ENCODE measurements at regions not wholly inside any gene's neighbourhood (a gene's known extent, or its start where the extent isn't known, plus 50 kb on each side); places are given as distances from the start of the nearest gene placed in this dataset.

- no peak for DNase-seq (ENCODE audit: low read depth, low spot score)
- in situ Hi-C loops (cut with HindIII; ENCODE audit: low pct_unique_long_range_greater_than_20kb, low sequenced_read_pairs): no loop called here
Observed at GRCh38 chr1:239067480-239067879, 318.9 kb upstream of the CHRM3 start.

DNA sequence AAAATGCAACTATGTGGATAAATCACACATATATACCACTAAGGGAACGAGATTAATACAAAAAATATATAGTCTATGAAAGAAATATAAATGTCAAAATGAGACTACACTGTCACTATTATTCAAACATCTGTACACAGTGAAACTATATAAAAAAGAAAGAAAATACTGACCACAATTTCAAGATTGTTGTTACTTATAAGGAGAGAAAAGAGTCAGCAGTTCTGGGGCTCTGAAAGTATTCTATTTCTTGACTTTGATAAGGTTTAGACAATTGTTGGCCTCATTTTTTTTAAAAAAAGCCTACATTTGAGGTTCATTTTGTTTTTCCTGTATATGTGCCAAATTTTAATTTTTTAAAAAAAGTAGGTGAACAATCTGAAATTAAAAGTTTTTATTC, 319.3 kb upstream of the CHRM3 start:
- in situ Hi-C loops (cut with HindIII; ENCODE audit: low pct_unique_long_range_greater_than_20kb, low sequenced_read_pairs): no loop called here
- DNase-seq (ENCODE audit: low read depth, low spot score): no peak

GRCh38 chr1:239061770-239062169, 324.6 kb upstream of the CHRM3 start:
- in situ Hi-C loops (cut with HindIII; ENCODE audit: low pct_unique_long_range_greater_than_20kb, low sequenced_read_pairs): no loop called here
- DNase-seq (ENCODE audit: low read depth, low spot score): no peak

DNA sequence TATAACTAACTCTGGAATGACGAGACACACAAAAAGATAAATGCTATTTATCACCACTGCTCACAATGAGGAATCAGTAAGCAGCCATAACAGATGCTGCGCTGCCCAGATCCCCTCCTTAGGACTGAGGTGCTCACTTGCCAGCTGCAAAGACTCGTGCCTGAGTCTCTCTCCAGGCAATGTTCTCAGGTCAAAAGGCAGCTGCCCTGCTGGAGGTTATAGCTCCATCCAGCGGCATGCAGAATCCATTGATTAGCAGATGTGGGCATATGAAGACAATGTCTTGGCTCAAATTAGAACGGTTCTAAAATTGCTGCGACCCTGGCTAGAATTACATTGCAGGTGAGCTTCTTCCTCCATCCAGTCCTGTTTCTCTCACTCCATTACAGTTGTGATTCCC, 328.2 kb upstream of the CHRM3 start:
- in situ Hi-C loops (cut with HindIII; ENCODE audit: low pct_unique_long_range_greater_than_20kb, low sequenced_read_pairs): no loop called here
- no peak for DNase-seq (ENCODE audit: low read depth, low spot score)

- DNase-seq (ENCODE audit: low read depth, low spot score): no peak
- in situ Hi-C loops (cut with HindIII; ENCODE audit: low pct_unique_long_range_greater_than_20kb, low sequenced_read_pairs): no loop called here
Observed at GRCh38 chr1:239056940-239057339, 329.4 kb upstream of the CHRM3 start.

DNA sequence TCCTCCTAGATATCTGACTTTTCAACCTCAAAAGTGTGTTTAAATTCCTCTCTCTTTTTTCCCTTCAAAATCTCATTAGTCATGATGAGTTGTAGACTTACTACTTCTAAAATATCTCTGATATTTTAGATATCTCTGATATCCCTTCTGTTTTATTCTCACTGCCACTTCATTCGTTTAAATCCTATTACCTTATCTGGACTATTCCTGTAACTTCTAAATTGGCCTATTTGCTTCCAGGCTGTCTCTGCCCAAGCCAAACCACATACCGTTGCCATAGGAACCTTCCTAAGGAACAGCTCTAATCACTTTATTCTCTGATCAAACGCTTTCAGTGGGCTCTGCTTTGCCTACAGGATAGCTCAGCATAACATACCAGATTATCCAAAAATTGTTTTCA, 333.1 kb upstream of the CHRM3 start:
- in situ Hi-C loops (cut with HindIII; ENCODE audit: low pct_unique_long_range_greater_than_20kb, low sequenced_read_pairs): no loop called here

GRCh38 chr1:239049571-239049970, 336.8 kb upstream of the CHRM3 start:
- no peak for DNase-seq (ENCODE audit: low read depth, low spot score)
- in situ Hi-C loops (cut with HindIII; ENCODE audit: low pct_unique_long_range_greater_than_20kb, low sequenced_read_pairs): no loop called here

More for the DNA sequence above, 333.1 kb upstream of the CHRM3 start:
- DNase-seq (ENCODE audit: low read depth, low spot score): no peak

DNA sequence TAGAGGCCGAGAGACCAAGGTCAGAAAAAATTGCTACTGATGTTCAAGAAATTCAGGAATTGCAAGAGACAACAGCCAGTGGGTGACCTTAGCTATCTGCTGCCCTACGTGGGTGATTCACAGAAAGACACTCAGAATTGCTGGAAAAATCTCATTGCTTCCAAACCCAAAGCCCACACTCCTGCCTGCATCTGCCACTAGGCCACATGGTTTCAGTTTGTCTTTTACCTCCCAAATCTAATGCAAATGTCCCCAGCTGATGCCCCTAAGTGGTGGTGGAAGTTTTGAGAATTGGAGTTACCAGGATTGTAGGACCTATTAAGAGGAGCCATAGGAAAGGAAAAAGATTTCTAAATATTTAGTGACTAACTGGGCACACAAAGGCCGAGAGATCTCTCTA, 341.5 kb upstream of the CHRM3 start:
- no peak for DNase-seq (ENCODE audit: low read depth, low spot score)
- in situ Hi-C loops (cut with HindIII; ENCODE audit: low pct_unique_long_range_greater_than_20kb, low sequenced_read_pairs): no loop called here

- no peak for DNase-seq (ENCODE audit: low read depth, low spot score)
- in situ Hi-C loops (cut with HindIII; ENCODE audit: low pct_unique_long_range_greater_than_20kb, low sequenced_read_pairs): no loop called here
Observed at GRCh38 chr1:239040523-239040922, 345.8 kb upstream of the CHRM3 start.

GRCh38 chr1:239031310-239031709, 355.1 kb upstream of the CHRM3 start:
- no peak for DNase-seq (ENCODE audit: low read depth, low spot score)
- in situ Hi-C loops (cut with HindIII; ENCODE audit: low pct_unique_long_range_greater_than_20kb, low sequenced_read_pairs): no loop called here

DNA sequence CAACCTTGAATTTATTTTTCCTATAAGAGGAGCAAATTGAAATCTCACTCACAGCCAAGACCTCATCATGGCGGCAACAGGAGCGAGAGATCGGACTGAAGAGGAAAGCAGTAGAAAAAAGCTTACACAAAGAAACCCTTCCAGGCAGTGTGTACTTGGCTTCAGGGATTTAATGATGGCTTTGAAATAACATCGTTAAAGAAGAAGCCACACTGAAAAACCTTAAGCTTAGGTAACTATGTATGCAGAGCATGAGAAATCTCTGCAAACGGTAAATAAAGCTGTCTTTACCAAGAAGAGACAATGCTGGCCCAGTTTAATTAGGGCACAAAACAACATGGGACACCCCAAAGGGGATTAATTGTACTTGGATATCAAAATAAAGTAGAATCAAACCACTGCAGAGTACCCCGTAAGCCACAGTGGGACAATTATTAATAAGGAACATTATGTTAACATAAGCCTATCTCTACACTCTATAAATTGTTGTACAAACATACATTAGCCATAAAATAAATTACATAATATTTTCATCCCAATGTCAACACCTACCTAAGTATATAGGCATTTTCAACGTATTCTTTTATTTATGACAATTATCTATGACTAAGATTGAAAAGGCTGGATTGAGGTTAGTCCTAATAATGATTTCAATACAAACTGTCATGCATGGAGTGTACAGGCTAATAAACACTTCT, 360.2 kb upstream of the CHRM3 start:
- in situ Hi-C loops (cut with HindIII; ENCODE audit: low pct_unique_long_range_greater_than_20kb, low sequenced_read_pairs): no loop called here
- DNase-seq (ENCODE audit: low read depth, low spot score): no peak

DNA sequence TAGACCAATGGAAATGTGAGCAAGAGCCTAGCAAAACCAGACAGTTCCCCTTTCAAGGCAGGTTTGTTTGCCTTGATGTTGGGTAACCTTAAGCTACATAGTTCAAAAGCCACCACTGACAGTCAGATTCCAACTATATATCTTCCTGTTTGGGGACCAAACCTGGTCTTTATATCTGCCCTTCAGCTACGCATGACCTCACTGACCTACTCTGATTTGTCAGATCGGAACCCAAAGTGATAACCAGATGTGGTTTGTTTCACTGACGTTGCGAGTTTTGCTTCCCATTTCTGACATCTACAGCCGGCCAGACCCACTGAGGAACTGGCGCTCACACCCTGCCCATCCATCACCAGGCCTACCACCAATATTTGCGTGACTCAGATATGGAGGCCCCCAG, 361.1 kb upstream of the CHRM3 start:
- in situ Hi-C loops (cut with HindIII; ENCODE audit: low pct_unique_long_range_greater_than_20kb, low sequenced_read_pairs): no loop called here
- DNase-seq (ENCODE audit: low read depth, low spot score): no peak

GRCh38 chr1:239023732-239024360, 362.5 kb upstream of the CHRM3 start:
- no peak for DNase-seq (ENCODE audit: low read depth, low spot score)
- in situ Hi-C loops (cut with HindIII; ENCODE audit: low pct_unique_long_range_greater_than_20kb, low sequenced_read_pairs): no loop called here

DNA sequence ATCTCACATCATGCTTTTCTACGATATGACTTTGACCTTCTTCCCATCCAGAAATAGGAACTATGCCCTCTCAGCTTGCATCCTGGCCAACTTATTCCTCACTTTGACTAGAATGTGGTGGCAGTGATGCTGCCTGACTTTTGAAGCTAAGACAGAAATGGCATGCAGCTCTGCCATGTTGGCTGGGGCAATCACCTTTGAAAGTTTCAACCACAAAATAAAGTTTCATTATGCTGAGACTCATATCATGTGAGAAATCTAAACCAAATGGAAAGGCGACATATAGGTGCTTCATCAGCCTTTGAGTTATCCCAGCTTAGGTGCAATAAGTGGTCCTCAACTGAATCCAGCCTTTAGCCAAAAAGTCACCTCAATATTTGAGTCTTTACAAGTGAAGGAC, 370.0 kb upstream of the CHRM3 start:
- in situ Hi-C loops (cut with HindIII; ENCODE audit: low pct_unique_long_range_greater_than_20kb, low sequenced_read_pairs): no loop called here
- no peak for DNase-seq (ENCODE audit: low read depth, low spot score)

DNA sequence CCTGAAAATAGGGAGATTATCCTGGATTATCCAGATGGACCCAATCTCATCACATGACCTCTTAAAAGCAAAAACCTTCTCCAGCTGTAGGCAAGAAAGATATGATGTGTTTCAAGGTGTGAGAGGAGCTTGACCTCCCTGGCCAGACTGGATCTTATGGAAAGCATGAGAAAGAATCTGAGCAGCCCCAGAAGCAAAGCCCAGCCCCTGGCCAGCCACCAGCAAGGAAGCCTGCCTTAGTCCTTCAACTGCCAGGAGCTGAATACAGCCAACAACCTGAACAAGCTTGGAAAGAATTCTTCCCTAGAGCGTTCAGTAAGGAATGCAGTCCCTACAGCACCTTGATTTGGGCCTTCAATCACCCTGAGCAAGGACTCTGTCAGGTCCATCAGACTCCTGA, 375.0 kb upstream of the CHRM3 start:
- no peak for DNase-seq (ENCODE audit: low read depth, low spot score)
- in situ Hi-C loops (cut with HindIII; ENCODE audit: low pct_unique_long_range_greater_than_20kb, low sequenced_read_pairs): no loop called here

DNA sequence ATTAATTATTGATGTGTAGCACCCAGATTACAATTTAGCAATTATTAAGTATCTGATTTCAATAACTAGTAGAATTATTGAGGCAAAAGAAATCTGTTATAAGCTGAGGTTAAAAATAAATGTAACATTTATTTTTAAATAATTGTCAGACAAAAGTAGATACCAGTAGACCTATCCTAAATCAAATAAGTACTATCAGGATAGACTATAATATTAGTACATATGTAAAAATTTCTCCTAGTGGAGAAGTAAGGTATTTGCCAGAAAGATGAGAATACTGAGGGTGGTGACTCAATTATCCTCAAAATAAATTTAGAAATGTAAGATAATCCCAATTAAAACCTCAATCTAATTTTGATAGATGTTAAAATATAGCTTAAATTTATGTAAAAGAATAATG, 377.8 kb upstream of the CHRM3 start:
- in situ Hi-C loops (cut with HindIII; ENCODE audit: low pct_unique_long_range_greater_than_20kb, low sequenced_read_pairs): no loop called here
- DNase-seq (ENCODE audit: low read depth, low spot score): no peak

DNA sequence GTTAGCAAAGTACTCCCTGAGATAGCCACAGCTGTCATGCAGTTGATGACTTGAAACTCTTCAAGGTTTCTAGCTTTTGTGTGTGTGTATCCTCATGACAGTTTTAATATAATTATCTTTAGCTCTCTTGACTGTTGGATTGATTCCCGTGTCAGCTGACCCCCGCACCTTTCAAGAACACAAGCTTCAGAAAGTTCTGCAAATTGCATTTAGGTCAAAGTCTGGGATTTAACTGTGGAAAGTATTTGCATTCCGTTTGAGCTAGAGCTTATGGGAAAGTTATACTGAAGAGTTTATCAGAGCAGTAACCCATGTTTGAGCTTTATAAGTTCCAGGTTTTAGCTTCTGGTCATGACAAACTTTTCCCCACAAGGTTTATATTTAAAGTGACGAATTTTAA, 380.1 kb upstream of the CHRM3 start:
- DNase-seq (ENCODE audit: low read depth, low spot score): no peak
- in situ Hi-C loops (cut with HindIII; ENCODE audit: low pct_unique_long_range_greater_than_20kb, low sequenced_read_pairs): no loop called here

GRCh38 chr1:238999944-239000343, 386.4 kb upstream of the CHRM3 start:
- no peak for DNase-seq (ENCODE audit: low read depth, low spot score)
- in situ Hi-C loops (cut with HindIII; ENCODE audit: low pct_unique_long_range_greater_than_20kb, low sequenced_read_pairs): no loop called here

GRCh38 chr1:238998577-238998976, 387.8 kb upstream of the CHRM3 start:
- DNase-seq (ENCODE audit: low read depth, low spot score): no peak

More at GRCh38 chr1:238998577-238998976, 387.8 kb upstream of the CHRM3 start:
- in situ Hi-C loops (cut with HindIII; ENCODE audit: low pct_unique_long_range_greater_than_20kb, low sequenced_read_pairs): no loop called here
